GM19324 (cell line): ENCODE measurements at regions not wholly inside any gene's neighbourhood (a gene's known extent, or its start where the extent isn't known, plus 50 kb on each side); places are given as distances from the start of the nearest gene placed in this dataset.
"Not testable (repeated sequence)": the region's sequence is repeated elsewhere in the genome, so short reads cannot be mapped to it uniquely, and the experiment has no call there.

Source experiments
- ATAC-seq: cut with Tn5 transposase; IDR thresholded peaks from one replicate; pipeline ENCODE4 v1.9.1; 2021; ENCODE audit warnings: mild to moderate bottlenecking, moderate library complexity; ENCODE audit not compliant: unreplicated experiment, low FRiP score

GRCh38 chr16:22705799-22706198, 108.2 kb upstream of the HS3ST2 start:
- ATAC-seq: no peak

- ATAC-seq: no peak
Measured at GRCh38 chr16:22710326-22710725, 103.6 kb upstream of the HS3ST2 start.

- ATAC-seq: no peak
Measured at GRCh38 chr16:22711847-22712246, 102.1 kb upstream of the HS3ST2 start.

- ATAC-seq: no peak
Measured at GRCh38 chr16:22712471-22712870, 101.5 kb upstream of the HS3ST2 start.

GRCh38 chr16:22718598-22718997, 95.4 kb upstream of the HS3ST2 start:
- ATAC-seq: not testable (repeated sequence)

GRCh38 chr16:22719945-22720344, 94.0 kb upstream of the HS3ST2 start:
- no peak for ATAC-seq

- ATAC-seq: no peak
Measured at GRCh38 chr16:22721511-22722100, 92.4 kb upstream of the HS3ST2 start.

GRCh38 chr16:22722551-22723541, 91.1 kb upstream of the HS3ST2 start:
- not testable (repeated sequence) for ATAC-seq

- no peak for ATAC-seq
Measured at GRCh38 chr16:22726868-22727267, 87.1 kb upstream of the HS3ST2 start.

GRCh38 chr16:22727285-22728166, 86.4 kb upstream of the HS3ST2 start:
- ATAC-seq: no peak

GRCh38 chr16:22728167-22728836, 85.7 kb upstream of the HS3ST2 start:
- no peak for ATAC-seq

GRCh38 chr16:22732400-22732799, 81.6 kb upstream of the HS3ST2 start:
- ATAC-seq: no peak

GRCh38 chr16:22732959-22733358, 81.0 kb upstream of the HS3ST2 start:
- no peak for ATAC-seq

- no peak for ATAC-seq
Measured at GRCh38 chr16:22734368-22734767, 79.6 kb upstream of the HS3ST2 start.

GRCh38 chr16:22736791-22737190, 77.2 kb upstream of the HS3ST2 start:
- no peak for ATAC-seq

- no peak for ATAC-seq
Measured at GRCh38 chr16:22739077-22739476, 74.9 kb upstream of the HS3ST2 start.

- no peak for ATAC-seq
Measured at GRCh38 chr16:22743401-22743800, 70.6 kb upstream of the HS3ST2 start.

GRCh38 chr16:22751104-22751667, 62.8 kb upstream of the HS3ST2 start:
- no peak for ATAC-seq

GRCh38 chr16:22751685-22752084, 62.3 kb upstream of the HS3ST2 start:
- no peak for ATAC-seq

GRCh38 chr16:22753451-22753850, 60.5 kb upstream of the HS3ST2 start:
- ATAC-seq: no peak
